GM19463 (cell line): ENCODE measurements at regions not wholly inside any gene's neighbourhood (a gene's known extent, or its start where the extent isn't known, plus 50 kb on each side); places are given as distances from the start of the nearest gene placed in this dataset.
A peak's percentile ranks its signal among the peaks of the same experiment; 100 is the strongest.
"Not testable (repeated sequence)": the region's sequence is repeated elsewhere in the genome, so short reads cannot be mapped to it uniquely, and the experiment has no call there.

ENCODE experiments used
- ATAC-seq: cut with Tn5 transposase; IDR thresholded peaks from one replicate; pipeline ENCODE4 v1.9.1; 2021; ENCODE audit warnings: mild to moderate bottlenecking, moderate library complexity; ENCODE audit not compliant: unreplicated experiment

GRCh38 chrX:123788193-123788592 lies 55.3 kb upstream of the THOC2 start:
- ATAC-seq: not testable (repeated sequence)

DNA sequence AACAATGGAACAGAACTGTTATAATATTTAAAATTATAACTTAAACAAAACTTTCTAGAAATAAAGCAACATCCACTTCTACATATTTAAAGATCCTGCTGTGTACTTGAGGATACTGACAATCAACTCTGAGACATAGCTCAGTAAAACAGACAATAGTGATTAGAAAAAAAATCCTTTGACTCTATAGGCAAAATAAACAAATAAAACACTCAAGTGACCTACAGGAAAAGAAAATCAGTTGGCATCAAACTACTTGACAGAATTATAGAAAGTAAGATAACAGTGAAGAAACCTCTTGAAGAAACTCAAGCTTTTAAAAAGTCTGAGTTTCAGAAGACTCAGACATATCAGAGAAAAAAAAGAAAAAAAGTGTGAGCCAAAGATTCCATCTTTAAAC lies 55.9 kb upstream of the THOC2 start:
- no peak for ATAC-seq

DNA sequence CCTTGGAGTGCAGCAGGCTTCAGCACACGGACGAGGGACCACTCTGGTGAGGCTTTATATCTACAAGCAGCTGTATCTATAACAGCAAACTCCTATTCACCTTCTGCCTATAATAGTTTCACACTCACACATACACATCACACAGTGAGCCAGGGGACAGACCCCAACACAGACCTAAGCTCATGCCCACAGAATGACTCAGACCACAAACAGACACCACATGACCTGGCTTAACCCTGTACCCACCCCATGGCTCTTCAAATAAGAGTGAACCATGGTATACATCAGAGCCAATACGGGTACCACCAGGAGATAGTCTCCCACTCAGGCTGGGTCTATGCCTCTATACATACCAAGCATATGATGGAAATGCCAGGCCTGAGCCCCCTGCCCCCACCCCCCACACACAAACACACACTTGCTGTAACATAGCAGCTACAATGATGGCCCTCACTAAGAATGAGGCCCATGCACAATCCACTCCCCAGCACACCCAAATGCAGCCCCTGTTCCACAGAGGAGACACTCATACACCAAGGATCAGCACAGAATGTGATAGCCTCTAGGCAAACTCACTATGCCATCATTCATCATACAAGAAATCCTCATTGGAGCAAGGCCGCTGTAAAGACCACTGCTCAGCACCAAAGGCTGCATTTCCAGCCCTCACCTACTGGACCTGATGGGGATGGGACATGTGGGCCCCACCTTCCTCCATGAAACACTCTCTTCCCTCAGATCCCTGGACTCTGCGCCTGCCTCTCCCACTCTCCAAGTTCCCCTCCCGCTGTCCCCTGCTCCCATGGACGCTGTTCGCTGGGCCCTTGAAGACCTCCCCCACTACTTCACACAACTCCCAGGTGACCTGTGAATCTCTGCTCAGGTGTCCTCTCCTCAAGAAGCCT lies 62.1 kb upstream of the XIAP start:
- ATAC-seq: no peak

DNA sequence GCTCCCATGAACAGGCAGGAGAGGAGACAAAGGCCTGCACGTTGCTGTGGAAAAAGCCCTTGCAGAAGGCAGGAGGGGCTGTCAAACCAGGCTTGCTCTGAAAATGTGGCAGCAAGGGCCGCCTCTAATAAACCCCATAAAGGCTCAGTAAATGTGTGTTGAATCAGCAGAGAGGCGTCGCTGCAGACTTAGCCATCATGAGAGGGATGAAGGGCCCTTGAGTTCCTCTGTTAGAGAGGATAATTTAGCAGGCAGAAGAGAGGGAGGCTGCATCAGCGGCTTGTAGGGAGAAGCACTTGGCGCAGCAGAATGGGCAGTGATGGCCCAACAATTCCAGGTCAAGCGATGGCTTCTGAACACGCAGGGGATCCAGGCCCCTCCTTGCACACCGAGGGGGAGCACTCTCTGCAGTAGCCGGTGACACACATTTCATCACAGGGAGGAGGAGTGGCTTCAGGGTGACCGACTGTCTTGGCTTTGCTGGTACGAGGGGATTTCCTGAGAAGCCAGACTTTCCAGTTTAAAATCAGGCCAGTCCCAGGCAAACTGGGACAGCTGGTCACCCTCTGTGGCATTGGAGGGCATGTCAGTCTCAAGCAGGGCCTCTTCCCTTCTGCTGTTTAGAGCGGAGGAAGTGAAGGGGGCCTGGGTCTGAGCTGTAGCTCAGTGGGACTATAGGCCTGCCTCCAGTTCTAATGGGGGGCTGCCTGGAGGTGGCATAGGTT lies 61.0 kb upstream of the XIAP start:
- not testable (repeated sequence) for ATAC-seq

GRCh38 chrX:123801901-123802300 lies 58.0 kb upstream of the XIAP start:
- no peak for ATAC-seq

GRCh38 chrX:123803331-123803983 lies 56.4 kb upstream of the XIAP start:
- ATAC-seq: peak; percentile 42

DNA sequence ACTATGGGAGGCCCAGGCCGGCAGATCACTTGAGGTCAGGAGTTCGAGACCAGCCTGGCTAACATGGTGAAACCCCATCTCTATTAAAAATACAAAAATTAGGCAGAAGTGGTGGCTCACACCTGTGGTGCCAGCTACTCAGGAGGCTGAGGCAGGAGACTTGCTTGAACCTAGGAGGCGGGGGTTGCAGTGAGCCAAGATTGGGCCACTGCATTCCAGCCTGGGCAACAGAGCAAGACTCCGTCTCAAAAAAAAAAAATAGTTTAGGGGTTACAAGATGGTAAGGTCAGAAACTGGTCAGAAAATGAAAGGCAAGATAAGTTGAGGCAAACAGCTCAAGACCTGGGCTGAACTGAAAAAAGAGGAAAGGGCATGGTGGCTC lies 55.9 kb upstream of the XIAP start:
- not testable (repeated sequence) for ATAC-seq

DNA sequence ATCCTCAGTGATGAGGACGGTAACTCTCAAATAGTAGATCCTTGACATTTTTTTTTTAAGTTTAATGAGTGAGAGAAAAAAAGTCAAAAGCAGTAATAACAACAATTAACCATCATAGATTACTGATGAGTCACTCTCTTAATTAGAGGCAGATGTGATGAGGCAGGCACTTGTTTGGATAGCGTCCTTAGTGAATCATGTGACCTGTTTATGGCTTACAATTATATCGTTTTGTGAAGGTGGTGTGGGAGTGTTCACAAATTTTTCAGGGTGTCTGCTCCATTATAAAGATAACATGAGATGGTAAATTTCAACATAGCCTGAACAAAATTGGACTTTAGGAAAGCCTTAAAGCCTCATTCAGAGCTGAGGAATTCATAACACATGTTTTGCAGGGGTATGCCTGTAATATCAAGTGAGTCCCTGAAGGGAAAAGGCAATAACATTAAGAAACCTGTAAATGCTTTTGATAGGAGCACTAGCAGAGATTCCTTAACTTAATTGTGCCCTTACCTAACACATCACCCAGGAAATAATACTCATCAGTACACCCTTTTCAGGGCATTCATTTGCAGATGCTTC lies 51.9 kb upstream of the XIAP start:
- ATAC-seq: no peak

- ATAC-seq: no peak
These were observed 49.9 kb upstream of the XIAP start for GRCh38 chrX:123809854-123810375.
